ENCODE measurements at regions not wholly inside any gene's neighbourhood (a gene's known extent, or its start where the extent isn't known, plus 50 kb on each side); places are given as distances from the start of the nearest gene placed in this dataset.
A peak's percentile ranks its signal among the peaks of the same experiment; 100 is the strongest.

- DNase-seq (no peak), ATAC-seq (no peak)
- 50 to 78% (median 65%) methylated on average over 2 of the region's 2 CpGs for WGBS, 3 donors
- no peaks in the 10 kb centered on the region for H3K4me1 ChIP-seq
- no peaks in the 10 kb centered on the region for H3K27me3 ChIP-seq (ENCODE audit: insufficient read depth in 3 of 3, low read length in 2 of 3)
- no peak overlapping the region for H3K4me3 ChIP-seq
- intact Hi-C loops (cut with DNase I), result no loop called here
- TF ChIP-seq, protein P1, sequence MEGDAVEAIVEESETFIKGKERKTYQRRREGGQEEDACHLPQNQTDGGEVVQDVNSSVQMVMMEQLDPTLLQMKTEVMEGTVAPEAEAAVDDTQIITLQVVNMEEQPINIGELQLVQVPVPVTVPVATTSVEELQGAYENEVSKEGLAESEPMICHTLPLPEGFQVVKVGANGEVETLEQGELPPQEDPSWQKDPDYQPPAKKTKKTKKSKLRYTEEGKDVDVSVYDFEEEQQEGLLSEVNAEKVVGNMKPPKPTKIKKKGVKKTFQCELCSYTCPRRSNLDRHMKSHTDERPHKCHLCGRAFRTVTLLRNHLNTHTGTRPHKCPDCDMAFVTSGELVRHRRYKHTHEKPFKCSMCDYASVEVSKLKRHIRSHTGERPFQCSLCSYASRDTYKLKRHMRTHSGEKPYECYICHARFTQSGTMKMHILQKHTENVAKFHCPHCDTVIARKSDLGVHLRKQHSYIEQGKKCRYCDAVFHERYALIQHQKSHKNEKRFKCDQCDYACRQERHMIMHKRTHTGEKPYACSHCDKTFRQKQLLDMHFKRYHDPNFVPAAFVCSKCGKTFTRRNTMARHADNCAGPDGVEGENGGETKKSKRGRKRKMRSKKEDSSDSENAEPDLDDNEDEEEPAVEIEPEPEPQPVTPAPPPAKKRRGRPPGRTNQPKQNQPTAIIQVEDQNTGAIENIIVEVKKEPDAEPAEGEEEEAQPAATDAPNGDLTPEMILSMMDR (IDR thresholded peaks at IDR 0.05), result no peak
- H3K27ac ChIP-seq, result no peak overlapping the region
- H3K36me3 ChIP-seq (ENCODE audit: insufficient read depth in 1 of 2, low read depth in 1 of 2), result no peaks in the 10 kb centered on the region
- H3K9me3 ChIP-seq, result no peaks in the 10 kb centered on the region
These were observed 300.1 kb downstream of the SPRY1 start for GRCh38 chr4:123696687-123697086.

DNA sequence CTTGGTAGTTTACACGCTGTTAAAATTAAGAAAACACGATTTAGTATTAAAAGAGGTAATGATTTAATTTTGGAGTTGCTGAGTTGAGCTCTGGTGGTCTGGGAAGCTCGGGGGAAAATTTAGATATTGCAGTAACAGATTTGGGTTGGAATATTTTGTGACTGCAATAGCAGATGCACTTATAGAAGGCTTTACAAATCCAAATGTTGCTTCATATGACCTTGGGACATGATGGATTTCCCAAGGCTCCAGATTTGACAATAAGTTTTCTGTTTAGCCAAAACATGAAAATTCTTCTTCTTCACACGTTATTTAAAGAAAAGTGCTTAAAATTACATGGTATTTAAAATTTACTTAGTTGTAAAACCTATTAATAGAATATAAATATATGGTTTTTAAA lies 302.0 kb downstream of the SPRY1 start:
- WGBS, 3 donors, result 81 to 85% (median 85%) methylated on average over 4 of the region's 4 CpGs
- intact Hi-C loops (cut with DNase I), result no loop called here
- TF ChIP-seq, protein P1 (IDR thresholded peaks at IDR 0.05), result no peak
- Histone ChIP-seq H3K27ac (no peak overlapping the region), H3K9me3 (no peaks in the 10 kb centered on the region), H3K4me3 (no peak overlapping the region), H3K27me3 (ENCODE audit: insufficient read depth in 3 of 3, low read length in 2 of 3) (no peaks in the 10 kb centered on the region), H3K4me1 (no peaks in the 10 kb centered on the region), H3K36me3 (ENCODE audit: insufficient read depth in 1 of 2, low read depth in 1 of 2) (no peaks in the 10 kb centered on the region)
- DNase-seq, result no peak
- no peak for ATAC-seq

DNA sequence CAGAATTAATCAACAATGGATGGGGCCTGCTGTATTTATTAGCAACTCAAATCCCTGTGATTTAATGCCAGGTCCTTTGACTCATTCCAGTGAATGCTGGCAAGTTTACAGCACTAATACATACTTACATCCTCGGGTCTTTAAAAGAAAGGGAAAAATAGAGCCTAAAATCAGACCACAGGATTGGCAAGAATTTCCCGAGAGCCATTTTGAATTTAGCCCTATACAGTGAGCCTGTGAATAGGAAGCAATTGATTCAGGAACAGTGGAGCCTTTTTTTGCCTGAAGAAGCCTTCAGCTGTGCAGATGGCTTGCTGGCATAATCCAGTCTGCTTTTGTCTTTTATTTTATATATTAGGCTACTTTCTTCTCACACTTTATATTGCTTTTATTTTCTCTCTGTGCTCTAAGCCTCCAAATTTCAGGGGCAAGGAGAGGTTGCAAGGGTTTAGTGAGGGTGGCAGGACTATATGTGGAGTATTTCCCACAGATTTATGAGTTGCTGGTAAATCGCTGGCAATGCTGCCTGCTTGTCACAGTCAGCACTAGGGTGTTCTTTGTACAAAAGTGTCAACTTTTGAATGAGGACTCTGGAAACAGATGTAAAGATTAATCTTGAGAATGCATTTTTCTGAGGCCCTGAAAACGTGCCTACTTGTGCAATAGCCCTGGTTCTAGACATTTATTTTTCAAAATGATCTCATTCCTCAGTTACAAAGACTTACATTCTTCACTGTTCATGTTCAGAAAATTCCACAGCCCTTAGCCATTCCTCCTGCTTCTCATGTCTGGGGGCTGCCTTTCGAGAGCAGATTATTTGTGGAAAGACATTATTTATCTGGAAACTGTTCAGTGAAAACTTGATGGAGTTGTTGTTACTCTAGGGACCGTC lies 303.5 kb downstream of the SPRY1 start:
- no peak overlapping the region for H3K4me3 ChIP-seq
- peak overlapping the region; percentile 34 for H3K27ac ChIP-seq
- H3K36me3 ChIP-seq (ENCODE audit: insufficient read depth in 1 of 2, low read depth in 1 of 2), result no peaks in the 10 kb centered on the region
- TF ChIP-seq, protein P1 (IDR thresholded peaks at IDR 0.05), result no peak
- intact Hi-C loops (cut with DNase I), result no loop called here
- DNase-seq (no peak), ATAC-seq (peak in 1 of 4 donors; percentile 22)
- H3K27me3 ChIP-seq (ENCODE audit: insufficient read depth in 3 of 3, low read length in 2 of 3), result no peaks in the 10 kb centered on the region
- WGBS, 3 donors, result 30 to 57% (median 42%) methylated on average over 6 of the region's 6 CpGs
- H3K4me1 ChIP-seq, result no peaks in the 10 kb centered on the region
- H3K9me3 ChIP-seq, result no peaks in the 10 kb centered on the region

DNA sequence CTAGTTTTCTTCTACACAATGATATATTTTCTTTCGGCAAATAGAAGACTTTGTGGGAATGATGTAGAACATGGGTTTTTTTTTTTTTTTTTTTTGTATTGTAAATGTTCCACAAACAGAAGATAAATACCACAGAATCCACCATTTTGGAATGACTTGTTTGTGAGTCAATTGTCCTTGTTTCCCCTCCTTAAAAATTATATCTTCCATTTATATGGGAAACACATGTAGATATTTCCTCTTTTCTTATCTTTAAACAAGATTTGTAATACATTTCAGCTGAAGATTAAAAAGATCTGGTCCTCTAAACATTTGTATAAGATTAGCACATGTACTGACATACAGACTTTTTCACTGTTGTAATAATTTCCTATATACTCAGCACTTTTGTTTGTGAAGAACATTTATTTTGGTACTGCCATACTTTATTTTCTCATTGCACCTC lies 304.6 kb downstream of the SPRY1 start:
- Histone ChIP-seq H3K9me3 (no peaks in the 10 kb centered on the region), H3K4me3 (no peak overlapping the region), H3K27ac (no peak overlapping the region), H3K4me1 (no peaks in the 10 kb centered on the region), H3K27me3 (ENCODE audit: insufficient read depth in 3 of 3, low read length in 2 of 3) (no peaks in the 10 kb centered on the region), H3K36me3 (ENCODE audit: insufficient read depth in 1 of 2, low read depth in 1 of 2) (no peaks in the 10 kb centered on the region)
- ATAC-seq, result no peak
- intact Hi-C loops (cut with DNase I), result no loop called here
- 70 to 86% (median 76%) methylated on average over 1 of the region's 1 CpG for WGBS, 3 donors
- TF ChIP-seq, protein P1 (IDR thresholded peaks at IDR 0.05), result no peak
- no peak for DNase-seq

Measured in psoas muscle (tissue), 7 donors.